Keratinocyte (primary cell): ENCODE measurements at regions not wholly inside any gene's neighbourhood (a gene's known extent, or its start where the extent isn't known, plus 50 kb on each side); places are given as distances from the start of the nearest gene placed in this dataset.

Source experiments
- CTCF ChIP-seq, 3 experiments: IDR thresholded peaks in 1 of 3; conservative IDR thresholded peaks in 1 of 3; optimal IDR thresholded peaks in 1 of 3; 2 replicates in 2 of 3; 3 replicates in 1 of 3; pipeline versions ENCODE3 to v1.5.1; 2011; ENCODE audit warnings: low read length in 3 of 3, mild to moderate bottlenecking in 3 of 3, moderate library complexity in 2 of 3, control low read depth in 1 of 3, inconsistent platforms in 1 of 3; ENCODE audit not compliant: insufficient read depth in 2 of 3; ENCODE audit errors: extremely low read depth in 1 of 3
- EZH2 ChIP-seq: IDR thresholded peaks from one replicate; pipeline ENCODE4 v1.6.1; 2012; ENCODE audit warnings: inconsistent platforms, mild to moderate bottlenecking, low read length, moderate library complexity

- TF ChIP-seq CTCF (optimal IDR thresholded peaks at IDR 0.05 in 1 of 3, IDR thresholded peaks at IDR 0.05 in 1 of 3, conservative IDR thresholded peaks at IDR 0.05 in 1 of 3; ENCODE audit: extremely low read depth in 1 of 3, insufficient read depth in 2 of 3, low read length in 3 of 3) (no peak), EZH2 (no peak)
These were observed 615.5 kb upstream of the MKI67 start for GRCh38 chr10:128741680-128742079.
